ENCODE measurements at regions not wholly inside any gene's neighbourhood (a gene's known extent, or its start where the extent isn't known, plus 50 kb on each side); places are given as distances from the start of the nearest gene placed in this dataset.

- DNase-seq (ENCODE audit: low read depth, low spot score) = no peak
Observed at GRCh38 chr1:200253774-200254495, 155.9 kb downstream of the ZNF281 start.

- no peak for DNase-seq (ENCODE audit: low read depth, low spot score)
Observed at GRCh38 chr1:200252531-200252930, 157.3 kb downstream of the ZNF281 start.

- DNase-seq (ENCODE audit: low read depth, low spot score) = no peak
Observed at GRCh38 chr1:200250469-200250868, 159.4 kb downstream of the ZNF281 start.

GRCh38 chr1:200248541-200248940, 161.3 kb downstream of the ZNF281 start:
- no peak for DNase-seq (ENCODE audit: low read depth, low spot score)

- no peak for DNase-seq (ENCODE audit: low read depth, low spot score)
Observed at GRCh38 chr1:200247518-200247917, 162.3 kb downstream of the ZNF281 start.

- no peak for DNase-seq (ENCODE audit: low read depth, low spot score)
Observed at GRCh38 chr1:200245473-200245872, 164.4 kb downstream of the ZNF281 start.

- no peak for DNase-seq (ENCODE audit: low read depth, low spot score)
Observed at GRCh38 chr1:200243042-200243437, 166.8 kb downstream of the ZNF281 start.

- no peak for DNase-seq (ENCODE audit: low read depth, low spot score)
Observed at GRCh38 chr1:200242110-200243041, 167.5 kb downstream of the ZNF281 start.

DNA sequence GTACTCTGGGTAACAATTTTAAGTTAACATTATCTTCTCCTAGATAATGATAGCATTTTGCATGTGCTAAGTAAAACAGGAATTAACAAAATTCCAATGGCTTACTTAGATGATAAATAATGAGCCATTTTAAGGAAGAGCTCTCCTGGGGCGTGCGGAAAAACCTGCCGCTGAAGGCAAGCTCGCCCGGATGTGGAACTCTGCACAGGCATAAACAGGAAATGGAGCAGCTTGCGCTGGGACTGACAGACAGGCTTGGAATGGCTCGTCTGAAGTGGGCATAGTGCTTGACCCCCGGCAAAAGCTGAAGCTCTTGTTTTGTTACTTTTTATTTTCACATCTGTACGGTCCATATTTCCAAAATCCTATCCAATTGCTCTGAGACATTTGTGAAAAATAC, 169.2 kb downstream of the ZNF281 start:
- no peak for DNase-seq (ENCODE audit: low read depth, low spot score)

DNA sequence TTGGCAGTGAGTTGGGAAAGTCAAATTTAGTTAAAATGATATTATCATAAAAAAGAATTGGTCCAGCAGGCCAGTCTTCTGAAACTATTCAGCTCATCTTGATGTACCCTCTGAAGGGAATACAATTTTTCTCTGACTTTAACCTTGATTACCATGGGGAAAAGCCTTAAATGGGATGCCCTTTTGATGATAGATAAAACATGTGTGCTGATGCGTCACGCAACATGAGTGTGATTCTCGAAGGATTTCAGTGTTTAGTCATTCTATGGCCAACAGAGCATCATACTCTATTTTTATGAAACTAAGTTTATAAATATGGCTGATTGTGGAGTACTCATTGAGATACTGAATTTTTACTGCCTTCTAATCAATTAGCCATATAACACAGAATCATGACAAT, 171.5 kb downstream of the ZNF281 start:
- no peak for DNase-seq (ENCODE audit: low read depth, low spot score)

GRCh38 chr1:200237066-200237465, 172.8 kb downstream of the ZNF281 start:
- DNase-seq (ENCODE audit: low read depth, low spot score) = no peak

- no peak for DNase-seq (ENCODE audit: low read depth, low spot score)
Observed at GRCh38 chr1:200234938-200235337, 174.9 kb downstream of the ZNF281 start.

GRCh38 chr1:200233393-200233792, 176.4 kb downstream of the ZNF281 start:
- DNase-seq (ENCODE audit: low read depth, low spot score) = no peak

- no peak for DNase-seq (ENCODE audit: low read depth, low spot score)
Observed at GRCh38 chr1:200231787-200232231, 178.0 kb downstream of the ZNF281 start.

- DNase-seq (ENCODE audit: low read depth, low spot score) = no peak
Observed at GRCh38 chr1:200230671-200231070, 179.2 kb downstream of the ZNF281 start.

GRCh38 chr1:200228486-200228885, 181.3 kb downstream of the ZNF281 start:
- no peak for DNase-seq (ENCODE audit: low read depth, low spot score)

DNA sequence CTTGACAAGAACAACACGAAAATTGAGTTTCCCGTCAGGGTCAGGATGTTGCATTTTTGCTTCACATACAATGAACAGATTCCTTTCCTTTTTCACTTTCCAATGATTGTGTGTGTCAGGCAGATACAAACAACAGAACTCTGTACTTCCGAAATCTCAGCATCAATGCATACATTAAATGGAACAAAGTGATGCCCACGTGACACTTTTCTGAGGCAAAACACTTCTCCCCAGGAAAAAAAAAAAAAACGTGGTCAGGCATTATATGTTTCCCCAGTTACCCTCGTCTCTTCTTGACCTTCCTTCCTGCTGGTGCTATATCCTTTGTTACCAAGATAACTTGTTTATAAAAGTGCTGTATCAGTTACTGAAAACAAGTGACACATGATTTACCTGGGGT, 181.8 kb downstream of the ZNF281 start:
- no peak for DNase-seq (ENCODE audit: low read depth, low spot score)
